ENCODE measurements at regions not wholly inside any gene's neighbourhood (a gene's known extent, or its start where the extent isn't known, plus 50 kb on each side); places are given as distances from the start of the nearest gene placed in this dataset.
A peak's percentile ranks its signal among the peaks of the same experiment; 100 is the strongest.
"Not testable (repeated sequence)": the region's sequence is repeated elsewhere in the genome, so short reads cannot be mapped to it uniquely, and the experiment has no call there.

- no peak for DNase-seq (ENCODE audit: low spot score)
Observed at GRCh38 chr5:135279328-135279727, 119.7 kb downstream of the MACROH2A1 start.

GRCh38 chr5:135276151-135276550 lies 122.9 kb downstream of the MACROH2A1 start:
- DNase-seq (ENCODE audit: low spot score), result no peak

- DNase-seq (ENCODE audit: low spot score), result no peak
Observed at GRCh38 chr5:135273212-135273611, 125.8 kb downstream of the MACROH2A1 start.

GRCh38 chr5:135272311-135272805 lies 126.7 kb downstream of the MACROH2A1 start:
- no peak for DNase-seq (ENCODE audit: low spot score)

GRCh38 chr5:135271533-135272310 lies 127.3 kb downstream of the MACROH2A1 start:
- DNase-seq (ENCODE audit: low spot score), result peak; percentile 75

- DNase-seq (ENCODE audit: low spot score), result no peak
Observed at GRCh38 chr5:135269931-135270421, 129.1 kb downstream of the MACROH2A1 start.

- DNase-seq (ENCODE audit: low spot score), result no peak
Observed at GRCh38 chr5:135269199-135269598, 129.8 kb downstream of the MACROH2A1 start.

GRCh38 chr5:135266975-135267374 lies 132.1 kb downstream of the MACROH2A1 start:
- DNase-seq (ENCODE audit: low spot score), result peak; percentile 77

- DNase-seq (ENCODE audit: low spot score), result peak; percentile 70
Observed at GRCh38 chr5:135266303-135266635, 132.8 kb downstream of the MACROH2A1 start.

GRCh38 chr5:135265497-135266302 lies 133.3 kb downstream of the MACROH2A1 start:
- DNase-seq (ENCODE audit: low spot score), result no peak

- DNase-seq (ENCODE audit: low spot score), result peak; percentile 87
Observed at GRCh38 chr5:135264451-135265440, 134.3 kb downstream of the MACROH2A1 start.

GRCh38 chr5:135263022-135263668 lies 135.9 kb downstream of the MACROH2A1 start:
- DNase-seq (ENCODE audit: low spot score), result peak; percentile 100

GRCh38 chr5:135262364-135262763 lies 136.7 kb downstream of the MACROH2A1 start:
- no peak for DNase-seq (ENCODE audit: low spot score)

GRCh38 chr5:135260108-135260507 lies 138.9 kb downstream of the MACROH2A1 start:
- DNase-seq (ENCODE audit: low spot score), result not testable (repeated sequence)

- DNase-seq (ENCODE audit: low spot score), result no peak
Observed at GRCh38 chr5:135255461-135256178, 143.4 kb downstream of the MACROH2A1 start.

GRCh38 chr5:135254183-135254582 lies 144.8 kb downstream of the MACROH2A1 start:
- DNase-seq (ENCODE audit: low spot score), result no peak

GRCh38 chr5:135253601-135254178 lies 145.3 kb downstream of the MACROH2A1 start:
- DNase-seq (ENCODE audit: low spot score), result peak; percentile 33

- no peak for DNase-seq (ENCODE audit: low spot score)
Observed at GRCh38 chr5:135251093-135251492, 147.9 kb downstream of the MACROH2A1 start.

GRCh38 chr5:135250671-135251070 lies 148.4 kb downstream of the MACROH2A1 start:
- no peak for DNase-seq (ENCODE audit: low spot score)

GRCh38 chr5:135249658-135250057 lies 149.4 kb downstream of the MACROH2A1 start:
- DNase-seq (ENCODE audit: low spot score), result no peak
